Stimulated activated effector memory CD8-positive, alpha-beta T cell treated with anti-CD3 and anti-CD28 coated beads, Interleukin-12 subunit alpha, Interleukin-12 subunit beta, amount 100 ng/mL, for 72 hours (primary cell): ENCODE measurements at regions not wholly inside any gene's neighbourhood (a gene's known extent, or its start where the extent isn't known, plus 50 kb on each side); places are given as distances from the start of the nearest gene placed in this dataset.

Experiments used
- ATAC-seq: fragments of 150-1000 bp; cut with Tn5 transposase; 2 replicates; pipeline ENCODE4 v1.10.0; 2021
- DNase-seq, 2 donors: peaks; one replicate each; pipeline ENCODE4 v3.0.0; 2021 to 2022; ENCODE audit warnings: low spot score in 2 of 2
- H3K27ac Mint-ChIP-seq: one replicate; pipeline ENCODE4 v1.8.0; 2022; ENCODE audit warnings: mild to moderate bottlenecking, mixed read lengths
- H3K36me3 Mint-ChIP-seq: one replicate; pipeline ENCODE4 v1.8.0; 2022; ENCODE audit warnings: mild to moderate bottlenecking, mixed read lengths
- H3K4me1 Mint-ChIP-seq: one replicate; pipeline ENCODE4 v1.8.0; 2022; ENCODE audit warnings: mixed read lengths
- H3K4me3 Mint-ChIP-seq: one replicate; pipeline ENCODE4 v1.8.0; 2022; ENCODE audit warnings: mild to moderate bottlenecking, mixed read lengths
- H3K9me3 Mint-ChIP-seq: one replicate; pipeline ENCODE4 v1.8.0; 2022; ENCODE audit warnings: mixed read lengths

GRCh38 chr5:155097995-155098394 lies 84.4 kb downstream of the KIF4B start:
- Mint-ChIP-seq H3K36me3 (no peaks in the 10 kb centered on the region), H3K4me1 (no peaks in the 10 kb centered on the region), H3K27ac (no peak overlapping the region), H3K9me3 (no peaks in the 10 kb centered on the region), H3K4me3 (no peak overlapping the region)
- DNase-seq (no peak), ATAC-seq (no peak)

GRCh38 chr5:155098433-155098832 lies 84.9 kb downstream of the KIF4B start:
- H3K27ac Mint-ChIP-seq, result no peak overlapping the region
- H3K4me1 Mint-ChIP-seq, result no peaks in the 10 kb centered on the region
- no peaks in the 10 kb centered on the region for H3K9me3 Mint-ChIP-seq
- ATAC-seq, result no peak
- H3K36me3 Mint-ChIP-seq, result no peaks in the 10 kb centered on the region
- no peak overlapping the region for H3K4me3 Mint-ChIP-seq
- DNase-seq, result no peak

GRCh38 chr5:155101697-155102096 lies 88.1 kb downstream of the KIF4B start:
- no peaks in the 10 kb centered on the region for H3K36me3 Mint-ChIP-seq
- no peak for ATAC-seq

DNA sequence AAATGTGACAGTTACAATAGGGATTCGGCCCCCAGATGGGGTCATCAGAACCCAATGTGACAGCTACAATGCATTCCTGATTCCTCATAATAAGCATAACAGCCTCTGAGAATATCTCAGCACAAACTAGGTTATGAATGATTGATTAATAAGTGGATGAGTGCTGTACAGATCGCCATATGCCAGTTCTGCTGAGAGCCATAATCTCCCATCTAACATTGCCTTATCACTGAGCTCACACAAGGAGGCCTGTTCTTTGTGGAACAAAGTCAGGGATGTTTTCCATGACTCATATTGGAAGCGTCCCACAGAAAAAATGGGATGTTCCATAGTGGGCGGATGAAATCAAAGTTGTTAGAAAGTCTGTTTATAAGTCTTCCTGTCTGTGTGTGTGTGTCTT lies 89.6 kb downstream of the KIF4B start:
- Mint-ChIP-seq H3K4me1 (no peaks in the 10 kb centered on the region), H3K9me3 (no peaks in the 10 kb centered on the region), H3K27ac (no peak overlapping the region), H3K36me3 (no peaks in the 10 kb centered on the region), H3K4me3 (no peak overlapping the region)
- ATAC-seq, result no peak
- no peak for DNase-seq

More at GRCh38 chr5:155101697-155102096, 88.1 kb downstream of the KIF4B start:
- no peak for DNase-seq
- H3K27ac Mint-ChIP-seq, result no peak overlapping the region
- no peaks in the 10 kb centered on the region for H3K4me1 Mint-ChIP-seq
- no peak overlapping the region for H3K4me3 Mint-ChIP-seq
- no peaks in the 10 kb centered on the region for H3K9me3 Mint-ChIP-seq

GRCh38 chr5:155104441-155104840 lies 90.9 kb downstream of the KIF4B start:
- Mint-ChIP-seq H3K9me3 (no peaks in the 10 kb centered on the region), H3K4me1 (no peaks in the 10 kb centered on the region), H3K4me3 (no peak overlapping the region), H3K36me3 (no peaks in the 10 kb centered on the region), H3K27ac (no peak overlapping the region)
- DNase-seq, result no peak
- no peak for ATAC-seq

- H3K4me3 Mint-ChIP-seq, result no peak overlapping the region
- H3K27ac Mint-ChIP-seq, result no peak overlapping the region
- no peaks in the 10 kb centered on the region for H3K36me3 Mint-ChIP-seq
- DNase-seq, result no peak
- H3K9me3 Mint-ChIP-seq, result no peaks in the 10 kb centered on the region
- no peak for ATAC-seq
- no peaks in the 10 kb centered on the region for H3K4me1 Mint-ChIP-seq
These were observed 92.7 kb downstream of the KIF4B start for GRCh38 chr5:155106221-155106620.

DNA sequence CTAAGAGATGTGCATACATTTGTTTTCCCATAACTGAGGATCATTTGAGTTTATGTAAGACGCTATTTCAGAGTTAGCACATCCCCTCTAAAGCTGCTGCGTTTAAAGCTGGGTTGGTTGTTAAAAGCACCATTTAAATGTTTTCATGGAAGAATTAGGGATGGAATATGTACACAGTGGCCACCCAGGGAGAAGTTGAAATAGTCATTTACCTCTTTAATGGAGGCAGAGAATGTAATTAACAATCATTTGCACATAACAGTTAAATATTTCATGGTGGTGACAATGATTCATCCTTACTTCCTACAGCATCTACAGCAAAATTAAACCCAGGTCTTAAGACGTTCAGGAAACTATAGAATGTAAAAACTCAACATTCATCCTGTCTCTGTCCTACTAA lies 100.3 kb downstream of the KIF4B start:
- Mint-ChIP-seq H3K9me3 (no peaks in the 10 kb centered on the region), H3K36me3 (no peaks in the 10 kb centered on the region), H3K4me3 (no peak overlapping the region), H3K27ac (no peak overlapping the region), H3K4me1 (no peaks in the 10 kb centered on the region)
- ATAC-seq (no peak), DNase-seq (no peak)

- Mint-ChIP-seq H3K4me1 (no peaks in the 10 kb centered on the region), H3K9me3 (no peaks in the 10 kb centered on the region), H3K27ac (no peak overlapping the region), H3K4me3 (no peak overlapping the region), H3K36me3 (no peaks in the 10 kb centered on the region)
- DNase-seq (no peak), ATAC-seq (no peak)
These were observed 101.1 kb downstream of the KIF4B start for GRCh38 chr5:155114655-155115054.

DNA sequence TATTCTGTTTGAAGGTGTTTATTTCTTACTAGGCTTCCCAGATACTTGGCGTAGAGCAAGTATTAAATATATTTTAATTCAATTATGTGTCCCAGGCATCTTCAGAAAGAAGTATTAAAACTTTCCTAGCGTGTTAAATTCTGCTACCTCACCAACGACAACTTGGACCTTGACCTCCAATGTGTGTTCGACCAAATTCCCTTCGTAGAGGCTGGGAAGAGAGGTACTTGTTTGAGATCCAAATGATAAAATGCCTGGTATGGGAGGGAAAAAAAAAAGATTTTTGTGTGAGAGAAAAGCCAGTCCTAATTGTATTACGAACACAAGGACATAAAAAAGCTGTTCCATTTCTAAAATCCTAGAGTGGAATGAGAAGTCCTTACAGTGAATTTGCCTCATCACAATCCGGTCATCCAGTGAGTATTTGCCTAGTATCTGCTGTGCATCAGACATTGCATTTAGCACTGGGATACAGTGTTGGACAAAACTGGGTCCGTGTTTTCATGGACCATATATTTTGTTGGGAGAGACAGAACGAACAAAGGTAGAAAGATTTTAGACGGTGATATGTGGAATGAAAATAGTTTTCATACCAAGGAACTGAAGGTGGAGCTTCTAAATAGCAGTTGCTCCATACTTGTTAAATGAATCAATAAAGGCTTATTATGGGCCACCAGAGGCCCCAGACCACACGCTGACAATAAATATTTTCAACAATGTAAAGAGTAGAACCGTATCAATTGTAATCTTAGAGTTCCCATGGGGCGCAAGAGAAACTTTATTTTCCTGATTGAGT lies 103.1 kb downstream of the KIF4B start:
- no peak for ATAC-seq
- DNase-seq, result no peak
- H3K9me3 Mint-ChIP-seq, result no peaks in the 10 kb centered on the region
- no peak overlapping the region for H3K4me3 Mint-ChIP-seq
- no peaks in the 10 kb centered on the region for H3K36me3 Mint-ChIP-seq
- no peaks in the 10 kb centered on the region for H3K4me1 Mint-ChIP-seq
- no peak overlapping the region for H3K27ac Mint-ChIP-seq

DNA sequence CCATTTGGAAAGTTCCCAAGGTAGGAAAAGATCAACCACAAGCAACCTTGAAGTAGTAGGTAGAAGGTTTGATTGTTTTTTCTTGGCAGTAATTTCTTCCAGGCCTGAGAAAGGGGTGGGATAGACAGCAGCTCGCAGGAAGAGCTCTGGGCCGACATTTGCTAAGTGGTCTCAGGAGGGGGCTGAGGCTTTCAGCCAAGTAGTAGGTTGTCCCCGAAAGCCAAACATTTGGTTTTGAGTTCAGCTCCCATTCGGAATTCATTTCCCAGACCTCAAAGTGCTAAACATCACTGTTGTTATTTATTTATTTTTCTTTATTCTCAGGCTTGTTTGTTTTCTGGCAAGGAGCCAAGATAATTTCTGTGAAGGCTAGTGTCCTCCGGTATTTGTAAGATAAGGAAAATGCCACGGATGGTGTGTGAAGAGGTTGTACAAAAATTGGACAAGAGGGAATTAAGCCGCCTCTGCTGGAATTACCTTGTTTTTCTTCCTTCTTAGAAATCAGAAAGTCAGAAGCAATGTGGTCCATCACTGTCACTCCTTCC lies 112.1 kb downstream of the KIF4B start:
- Mint-ChIP-seq H3K9me3 (no peaks in the 10 kb centered on the region), H3K27ac (no peak overlapping the region), H3K4me1 (no peaks in the 10 kb centered on the region), H3K36me3 (no peaks in the 10 kb centered on the region), H3K4me3 (no peak overlapping the region)
- ATAC-seq (no peak), DNase-seq (no peak)

DNA sequence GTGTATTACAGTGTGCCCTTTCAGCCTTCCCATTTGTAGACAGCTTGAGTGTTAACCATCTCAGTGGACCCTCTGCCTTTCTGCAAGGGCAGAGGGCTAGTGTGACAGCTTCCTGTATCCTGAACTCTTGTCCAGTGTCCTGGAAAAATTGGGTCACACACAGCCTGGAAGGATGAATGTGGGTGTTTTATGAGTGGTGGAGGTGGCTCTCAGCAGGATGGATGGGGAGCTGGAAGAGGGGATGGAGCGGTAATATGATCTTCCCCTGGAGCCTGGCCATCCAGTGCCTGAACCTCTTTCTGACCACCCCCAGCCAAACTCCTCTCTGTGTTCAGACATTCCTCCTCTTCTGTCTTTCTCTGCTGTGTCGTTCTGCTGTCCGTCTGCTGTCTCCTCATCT lies 113.0 kb downstream of the KIF4B start:
- no peaks in the 10 kb centered on the region for H3K36me3 Mint-ChIP-seq
- ATAC-seq, result no peak
- no peak for DNase-seq
- no peaks in the 10 kb centered on the region for H3K4me1 Mint-ChIP-seq
- H3K4me3 Mint-ChIP-seq, result no peak overlapping the region
- H3K9me3 Mint-ChIP-seq, result no peaks in the 10 kb centered on the region
- no peak overlapping the region for H3K27ac Mint-ChIP-seq

GRCh38 chr5:155127552-155127951 lies 114.0 kb downstream of the KIF4B start:
- H3K36me3 Mint-ChIP-seq, result no peaks in the 10 kb centered on the region
- H3K4me1 Mint-ChIP-seq, result no peaks in the 10 kb centered on the region
- ATAC-seq (no peak), DNase-seq (no peak)
- no peak overlapping the region for H3K27ac Mint-ChIP-seq
- H3K9me3 Mint-ChIP-seq, result no peaks in the 10 kb centered on the region
- H3K4me3 Mint-ChIP-seq, result no peak overlapping the region

GRCh38 chr5:155128786-155129512 lies 115.4 kb downstream of the KIF4B start:
- no peak for ATAC-seq
- Mint-ChIP-seq H3K4me1 (no peaks in the 10 kb centered on the region), H3K27ac (no peak overlapping the region), H3K36me3 (no peaks in the 10 kb centered on the region), H3K4me3 (no peak overlapping the region), H3K9me3 (no peaks in the 10 kb centered on the region)
- no peak for DNase-seq

DNA sequence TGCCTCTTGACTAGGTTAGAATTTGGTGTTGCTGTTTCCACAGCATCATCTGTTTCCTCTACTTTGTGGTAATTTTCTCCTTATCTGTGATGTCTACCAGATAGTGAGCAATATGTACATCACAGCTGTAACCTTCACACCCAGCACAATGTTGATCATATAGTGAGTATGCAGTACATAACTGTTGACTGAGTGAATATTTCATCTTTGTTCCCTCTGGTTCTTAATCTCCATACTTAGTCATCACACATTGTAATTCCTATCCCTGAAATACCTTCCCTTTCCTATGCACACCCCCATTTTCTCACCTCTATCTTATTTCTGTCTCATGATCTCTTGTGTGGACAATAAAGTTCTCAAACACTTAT lies 115.9 kb downstream of the KIF4B start:
- DNase-seq (no peak), ATAC-seq (no peak)
- no peak overlapping the region for H3K27ac Mint-ChIP-seq
- no peaks in the 10 kb centered on the region for H3K36me3 Mint-ChIP-seq
- no peak overlapping the region for H3K4me3 Mint-ChIP-seq
- no peaks in the 10 kb centered on the region for H3K9me3 Mint-ChIP-seq
- H3K4me1 Mint-ChIP-seq, result no peaks in the 10 kb centered on the region

- no peaks in the 10 kb centered on the region for H3K9me3 Mint-ChIP-seq
These were observed 120.6 kb downstream of the KIF4B start for GRCh38 chr5:155134130-155134529.

More at GRCh38 chr5:155134130-155134529, 120.6 kb downstream of the KIF4B start:
- Mint-ChIP-seq H3K27ac (no peak overlapping the region), H3K36me3 (no peaks in the 10 kb centered on the region), H3K4me1 (peaks cover under 1% of the 10 kb centered on the region), H3K4me3 (no peak overlapping the region)
- no peak for DNase-seq
- no peak for ATAC-seq
